ENCODE measurements at regions not wholly inside any gene's neighbourhood (a gene's known extent, or its start where the extent isn't known, plus 50 kb on each side); places are given as distances from the start of the nearest gene placed in this dataset.

DNA sequence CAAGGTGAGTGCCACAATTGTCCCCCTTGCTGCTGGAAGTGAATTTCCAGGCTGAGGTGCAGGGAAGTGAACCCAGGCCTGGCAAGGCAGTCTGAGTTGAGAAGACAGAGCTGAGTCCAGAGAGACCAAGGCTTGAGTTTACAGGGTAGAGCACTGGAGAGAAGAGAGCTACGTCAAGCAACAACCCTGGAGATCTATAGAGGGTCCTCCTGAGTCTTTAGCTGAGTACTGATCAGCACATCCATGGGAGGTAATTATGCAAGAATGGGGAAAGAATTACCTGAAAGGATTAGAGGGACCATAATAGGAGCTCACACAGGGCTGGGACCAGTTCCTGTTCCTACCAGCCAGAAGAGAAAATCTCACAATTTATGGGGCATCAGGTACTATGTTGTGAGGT is 190.7 kb downstream of the NEDD1 start:
- intact Hi-C loops (cut with micrococcal nuclease; ENCODE audit: unreplicated experiment): no loop called here
- H3K4me3 ChIP-seq (ENCODE audit: low read depth, low read length, poor library complexity, severe bottlenecking): no peak overlapping the region
- no peak overlapping the region for H3K27ac ChIP-seq (ENCODE audit: low read depth, low read length, poor library complexity, severe bottlenecking)
- peaks cover 24% of the 10 kb centered on the region for H3K27me3 ChIP-seq (replicated peaks; ENCODE audit: insufficient read depth, low read depth, low read length, poor library complexity)
- CTCF ChIA-PET: no interaction called here
- TF ChIP-seq EZH2 (IDR thresholded peaks at IDR 0.05; ENCODE audit: borderline replicate concordance, low read depth, low read length, poor library complexity, severe bottlenecking): no peak
- TF ChIP-seq, protein P1, sequence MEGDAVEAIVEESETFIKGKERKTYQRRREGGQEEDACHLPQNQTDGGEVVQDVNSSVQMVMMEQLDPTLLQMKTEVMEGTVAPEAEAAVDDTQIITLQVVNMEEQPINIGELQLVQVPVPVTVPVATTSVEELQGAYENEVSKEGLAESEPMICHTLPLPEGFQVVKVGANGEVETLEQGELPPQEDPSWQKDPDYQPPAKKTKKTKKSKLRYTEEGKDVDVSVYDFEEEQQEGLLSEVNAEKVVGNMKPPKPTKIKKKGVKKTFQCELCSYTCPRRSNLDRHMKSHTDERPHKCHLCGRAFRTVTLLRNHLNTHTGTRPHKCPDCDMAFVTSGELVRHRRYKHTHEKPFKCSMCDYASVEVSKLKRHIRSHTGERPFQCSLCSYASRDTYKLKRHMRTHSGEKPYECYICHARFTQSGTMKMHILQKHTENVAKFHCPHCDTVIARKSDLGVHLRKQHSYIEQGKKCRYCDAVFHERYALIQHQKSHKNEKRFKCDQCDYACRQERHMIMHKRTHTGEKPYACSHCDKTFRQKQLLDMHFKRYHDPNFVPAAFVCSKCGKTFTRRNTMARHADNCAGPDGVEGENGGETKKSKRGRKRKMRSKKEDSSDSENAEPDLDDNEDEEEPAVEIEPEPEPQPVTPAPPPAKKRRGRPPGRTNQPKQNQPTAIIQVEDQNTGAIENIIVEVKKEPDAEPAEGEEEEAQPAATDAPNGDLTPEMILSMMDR (conservative IDR thresholded peaks at IDR 0.05; ENCODE audit: low read depth, low read length): no peak
- DNase-seq (ENCODE audit: low spot score): no peak
- no peaks in the 10 kb centered on the region for H3K9me3 ChIP-seq (ENCODE audit: low read depth, low read length, poor library complexity, severe bottlenecking)
- no peaks in the 10 kb centered on the region for H3K4me1 ChIP-seq (ENCODE audit: insufficient read depth, low read length, poor library complexity, severe bottlenecking)
- no peaks in the 10 kb centered on the region for H3K36me3 ChIP-seq (ENCODE audit: insufficient read depth, low read length, poor library complexity, severe bottlenecking)
- POLR2A ChIA-PET (ENCODE audit: low non-redundant PET): no interaction called here
- BruUV-seq (replicated peaks): no TSS peak

- POLR2A ChIA-PET (ENCODE audit: low non-redundant PET): interaction anchor here (1.0 kb wide), 1 partner anchor 14 kb away, joined by 4 read pairs; no protein-coding TSS in a partner anchor
Observed at GRCh38 chr12:97109441-97109840, 202.4 kb downstream of the NEDD1 start.

DNA sequence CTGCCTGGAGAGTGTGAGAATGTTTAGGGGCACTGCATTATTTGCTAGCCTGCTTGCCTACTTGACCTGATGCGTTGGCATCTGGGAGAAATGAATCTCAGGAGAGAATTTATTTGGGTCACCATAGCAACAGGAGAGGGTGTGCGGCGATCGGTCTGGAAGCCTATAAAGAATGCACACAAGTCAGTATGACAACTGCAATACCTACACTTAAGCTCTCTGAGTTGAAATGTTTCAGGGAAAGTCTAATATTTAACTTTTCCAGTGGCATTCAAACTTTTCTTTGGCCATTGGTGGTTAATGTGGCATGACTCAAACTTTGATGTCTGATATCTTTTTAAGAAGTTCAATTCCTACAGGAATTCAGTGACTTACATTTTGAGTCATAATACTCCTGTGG is 205.1 kb downstream of the NEDD1 start:
- CTCF ChIA-PET: no interaction called here
- Histone ChIP-seq H3K4me3 (ENCODE audit: low read depth, low read length, poor library complexity, severe bottlenecking) (no peak overlapping the region), H3K27me3 (replicated peaks; ENCODE audit: insufficient read depth, low read depth, low read length, poor library complexity) (peaks cover 6% of the 10 kb centered on the region), H3K27ac (ENCODE audit: low read depth, low read length, poor library complexity, severe bottlenecking) (no peak overlapping the region), H3K36me3 (ENCODE audit: insufficient read depth, low read length, poor library complexity, severe bottlenecking) (no peaks in the 10 kb centered on the region), H3K4me1 (ENCODE audit: insufficient read depth, low read length, poor library complexity, severe bottlenecking) (no peaks in the 10 kb centered on the region), H3K9me3 (ENCODE audit: low read depth, low read length, poor library complexity, severe bottlenecking) (no peaks in the 10 kb centered on the region)
- intact Hi-C loops (cut with micrococcal nuclease; ENCODE audit: unreplicated experiment): no loop called here
- no peak for DNase-seq (ENCODE audit: low spot score)
- POLR2A ChIA-PET (ENCODE audit: low non-redundant PET): no interaction called here
- BruUV-seq (replicated peaks): no TSS peak
- TF ChIP-seq, protein P1 (conservative IDR thresholded peaks at IDR 0.05; ENCODE audit: low read depth, low read length): no peak
- no peak for TF ChIP-seq EZH2 (IDR thresholded peaks at IDR 0.05; ENCODE audit: borderline replicate concordance, low read depth, low read length, poor library complexity, severe bottlenecking)

More at GRCh38 chr12:97109441-97109840, 202.4 kb downstream of the NEDD1 start:
- TF ChIP-seq, protein P1 (conservative IDR thresholded peaks at IDR 0.05; ENCODE audit: low read depth, low read length): no peak
- no peak for TF ChIP-seq EZH2 (IDR thresholded peaks at IDR 0.05; ENCODE audit: borderline replicate concordance, low read depth, low read length, poor library complexity, severe bottlenecking)
- H3K4me1 ChIP-seq (ENCODE audit: insufficient read depth, low read length, poor library complexity, severe bottlenecking): no peaks in the 10 kb centered on the region
- H3K27me3 ChIP-seq (replicated peaks; ENCODE audit: insufficient read depth, low read depth, low read length, poor library complexity): peaks cover 6% of the 10 kb centered on the region
- BruUV-seq (replicated peaks): no TSS peak
- H3K9me3 ChIP-seq (ENCODE audit: low read depth, low read length, poor library complexity, severe bottlenecking): no peaks in the 10 kb centered on the region
- H3K27ac ChIP-seq (ENCODE audit: low read depth, low read length, poor library complexity, severe bottlenecking): no peak overlapping the region
- DNase-seq (ENCODE audit: low spot score): no peak
- intact Hi-C loops (cut with micrococcal nuclease; ENCODE audit: unreplicated experiment): no loop called here
- CTCF ChIA-PET: no interaction called here
- no peaks in the 10 kb centered on the region for H3K36me3 ChIP-seq (ENCODE audit: insufficient read depth, low read length, poor library complexity, severe bottlenecking)
- no peak overlapping the region for H3K4me3 ChIP-seq (ENCODE audit: low read depth, low read length, poor library complexity, severe bottlenecking)

Measured in A673 (cell line).